CD4-positive, alpha-beta T cell treated with Interleukin-4 for 4 hours (primary cell): ENCODE measurements at regions not wholly inside any gene's neighbourhood (a gene's known extent, or its start where the extent isn't known, plus 50 kb on each side); places are given as distances from the start of the nearest gene placed in this dataset.

Experiments
- DNase-seq: peaks from one replicate; pipeline ENCODE4 v3.0.0-alpha.2; 2020

- DNase-seq = no peak
These were observed 562.8 kb upstream of the RIOK2 start for GRCh38 chr5:97745817-97746216.

- DNase-seq = no peak
These were observed 567.5 kb upstream of the RIOK2 start for GRCh38 chr5:97750576-97750975.

- DNase-seq = no peak
These were observed 568.5 kb upstream of the RIOK2 start for GRCh38 chr5:97751540-97751939.

GRCh38 chr5:97752871-97753270 lies 569.8 kb upstream of the RIOK2 start:
- no peak for DNase-seq

GRCh38 chr5:97762483-97762882 lies 579.4 kb upstream of the RIOK2 start:
- DNase-seq = no peak

GRCh38 chr5:97764700-97765099 lies 581.7 kb upstream of the RIOK2 start:
- no peak for DNase-seq

- no peak for DNase-seq
These were observed 595.4 kb upstream of the RIOK2 start for GRCh38 chr5:97778451-97778850.

GRCh38 chr5:97788369-97788768 lies 605.3 kb upstream of the RIOK2 start:
- no peak for DNase-seq

GRCh38 chr5:97797994-97798451 lies 615.0 kb upstream of the RIOK2 start:
- DNase-seq = no peak

GRCh38 chr5:97801461-97801860 lies 618.4 kb upstream of the RIOK2 start:
- DNase-seq = no peak

GRCh38 chr5:97820138-97820537 lies 637.1 kb upstream of the RIOK2 start:
- no peak for DNase-seq

GRCh38 chr5:97832645-97833296 lies 649.7 kb upstream of the RIOK2 start:
- DNase-seq = no peak

GRCh38 chr5:97834561-97834960 lies 651.5 kb upstream of the RIOK2 start:
- no peak for DNase-seq

GRCh38 chr5:97835112-97835511 lies 652.1 kb upstream of the RIOK2 start:
- DNase-seq = no peak

- DNase-seq = no peak
These were observed 653.8 kb upstream of the RIOK2 start for GRCh38 chr5:97836816-97837215.

GRCh38 chr5:97838214-97838613 lies 655.2 kb upstream of the RIOK2 start:
- no peak for DNase-seq

GRCh38 chr5:97839341-97840086 lies 656.5 kb upstream of the RIOK2 start:
- no peak for DNase-seq

GRCh38 chr5:97840643-97841042 lies 657.6 kb upstream of the RIOK2 start:
- DNase-seq = no peak

GRCh38 chr5:97842687-97843086 lies 659.6 kb upstream of the RIOK2 start:
- no peak for DNase-seq

- no peak for DNase-seq
These were observed 661.8 kb upstream of the RIOK2 start for GRCh38 chr5:97844797-97845196.

- DNase-seq = no peak
These were observed 663.6 kb upstream of the RIOK2 start for GRCh38 chr5:97846643-97847042.

- DNase-seq = no peak
These were observed 665.0 kb upstream of the RIOK2 start for GRCh38 chr5:97847920-97848631.

- DNase-seq = no peak
These were observed 668.0 kb upstream of the RIOK2 start for GRCh38 chr5:97851036-97851435.
